HepG2 (cell line): ENCODE measurements at regions not wholly inside any gene's neighbourhood (a gene's known extent, or its start where the extent isn't known, plus 50 kb on each side); places are given as distances from the start of the nearest gene placed in this dataset.

Experiments
- ATAC-seq: fragments of 200-7000 bp; cut with Tn5 transposase; 3 replicates; pipeline ENCODE4 v1.9.1; 2020; ENCODE audit warnings: mild to moderate bottlenecking, moderate library complexity
- BruUV-seq: library from RNA; stranded (reverse); fragments of 400-500 nt; replicated peaks from 2 replicates; lab custom pipeline; 2021; lab: Mats Ljungman, UMichigan
- CTCF ChIA-PET: fragments of 300-600 bp; formaldehyde crosslinking; extraction: SDS; loops from one replicate; lab custom pipeline; 2021; ENCODE audit warnings: low total read pairs, inconsistent platforms, low intra/inter-chr PET ratio; lab: Yijun Ruan, JAX
- POLR2A ChIA-PET: fragments of 350-600 bp; sonication (Branson Sonifier 250); formaldehyde crosslinking; loops from one replicate; lab custom pipeline; 2020; ENCODE audit warnings: antibody characterized with exemption, inconsistent platforms; lab: Yijun Ruan, JAX
- DNase-seq: peaks from one replicate; pipeline ENCODE4 v3.0.0-alpha.2; 2015; ENCODE audit warnings: low spot score
- FAIRE-seq: peaks from 3 replicates; lab custom pipeline; 2011; peaks lifted over from hg19 to GRCh38; lab: Jason Lieb, UNC
- H2AFZ ChIP-seq: one replicate; pipeline ENCODE4 v1.6.1; 2011; ENCODE audit warnings: low read length, inconsistent platforms
- H3K27ac ChIP-seq: fragments of 300-600 bp; 3 replicates; pipeline ENCODE4 v1.8.0; 2011; ENCODE audit warnings: mixed run types, mild to moderate bottlenecking, mixed read lengths, low read length, inconsistent platforms; ENCODE audit not compliant: insufficient read depth; ENCODE audit errors: extremely low read length
- H3K27me3 ChIP-seq, 2 experiments: fragments of 200-600 bp in 1 of 2; 2 replicates in 1 of 2; 3 replicates in 1 of 2; pipeline versions ENCODE4 v1.6.0 to v1.8.0; 2011; ENCODE audit warnings: low read length in 2 of 2, mild to moderate bottlenecking in 2 of 2, moderate library complexity in 2 of 2, inconsistent platforms in 1 of 2; ENCODE audit not compliant: insufficient read depth in 2 of 2, control insufficient read depth in 1 of 2
- H3K36me3 ChIP-seq, 2 experiments: fragments of 200-600 bp in 1 of 2; replicated peaks in 1 of 2; 2 replicates in 1 of 2; 3 replicates in 1 of 2; pipeline versions ENCODE4 v1.5.1 to v1.8.0; 2011; ENCODE audit warnings: low read length in 2 of 2, inconsistent platforms in 1 of 2; ENCODE audit not compliant: insufficient read depth in 2 of 2, control insufficient read depth in 1 of 2
- H3K4me1 ChIP-seq: 2 replicates; pipeline ENCODE4 v1.5.1; 2012; ENCODE audit warnings: low read length, inconsistent platforms; ENCODE audit not compliant: insufficient read depth
- H3K4me2 ChIP-seq: 2 replicates; pipeline ENCODE4 v1.6.0; 2011; ENCODE audit warnings: low read depth, low read length, inconsistent platforms
- H3K4me3 ChIP-seq, 3 experiments: fragments of 200-600 bp in 1 of 3; sonication (generic), shearing (Covaris generic) in 1 of 3; replicated peaks in 1 of 3; 2 replicates each; pipeline ENCODE4 v1.5.1; 2011 to 2016; ENCODE audit warnings: low read length in 3 of 3, inconsistent platforms in 2 of 3, low read depth in 2 of 3, mild to moderate bottlenecking in 2 of 3, control low read depth in 1 of 3, mixed read lengths in 1 of 3; ENCODE audit not compliant: insufficient read depth in 1 of 3
- H3K79me2 ChIP-seq: one replicate; pipeline ENCODE4 v1.6.1; 2011; ENCODE audit warnings: low read length, inconsistent platforms; ENCODE audit not compliant: insufficient read depth
- H3K9ac ChIP-seq: 2 replicates; pipeline ENCODE4 v1.6.0; 2011; ENCODE audit warnings: mild to moderate bottlenecking, low read depth, low read length, inconsistent platforms; ENCODE audit not compliant: insufficient read depth
- H3K9me3 ChIP-seq: 2 replicates; pipeline ENCODE4 v1.5.1; 2012; ENCODE audit warnings: mild to moderate bottlenecking, low read length
- H4K20me1 ChIP-seq: 2 replicates; pipeline ENCODE4 v1.6.0; 2011; ENCODE audit warnings: inconsistent platforms, mild to moderate bottlenecking, low read length, moderate library complexity; ENCODE audit not compliant: insufficient read depth
- ELF1 ChIP-seq: sonication (generic); formaldehyde crosslinking; IDR thresholded peaks from 2 replicates; pipeline ENCODE4 v1.4.0; 2020; ENCODE audit warnings: missing genetic modification reagents
- FOSL1 ChIP-seq: sonication (generic); formaldehyde crosslinking; IDR thresholded peaks from 2 replicates; pipeline ENCODE4 v1.9.0; 2021; ENCODE audit warnings: missing genetic modification reagents, borderline replicate concordance
- HCFC1 ChIP-seq: fragments of 150-350 bp; IDR thresholded peaks from 2 replicates; pipeline ENCODE4 v1.6.1; 2014; ENCODE audit warnings: low read depth, low read length
- MED1 ChIP-seq: sonication (generic); formaldehyde crosslinking; IDR thresholded peaks from 2 replicates; pipeline ENCODE4 v1.4.0; 2020; ENCODE audit warnings: missing genetic modification reagents
- REXO4 ChIP-seq: sonication (generic); formaldehyde crosslinking; IDR thresholded peaks from 2 replicates; pipeline ENCODE4 v1.8.0; 2022; ENCODE audit warnings: missing genetic modification reagents, mild to moderate bottlenecking, borderline replicate concordance
- RFX3 ChIP-seq: IDR thresholded peaks from 2 replicates; pipeline ENCODE4 v1.6.1; 2016; ENCODE audit warnings: missing biosample characterization, missing genetic modification reagents
- SATB2 ChIP-seq: sonication (generic); formaldehyde crosslinking; IDR thresholded peaks from 2 replicates; pipeline ENCODE4 v1.5.0; 2020; ENCODE audit warnings: missing genetic modification reagents
- SP140L ChIP-seq: sonication (generic); formaldehyde crosslinking; IDR thresholded peaks from 2 replicates; pipeline ENCODE4 v1.4.0; 2020; ENCODE audit warnings: missing genetic modification reagents, borderline replicate concordance
- ZNF446 ChIP-seq: sonication (generic); formaldehyde crosslinking; IDR thresholded peaks from 2 replicates; pipeline ENCODE4 v1.5.0; 2020; ENCODE audit warnings: mild to moderate bottlenecking, missing genetic modification reagents
- ZNF775 ChIP-seq: sonication (generic); formaldehyde crosslinking; IDR thresholded peaks from 2 replicates; pipeline ENCODE4 v1.4.0; 2020; ENCODE audit warnings: missing genetic modification reagents, mild to moderate bottlenecking, moderate library complexity, borderline replicate concordance
- in situ Hi-C: cut with HindIII; loops from 2 replicates; pipeline ENCODE4 v1.10.0; 2017; ENCODE audit warnings: low pct_unique_long_range_greater_than_20kb; ENCODE audit not compliant: extremely low pct_ligation_motif_present
- intact Hi-C: fragments of 100-400 bp; cut with micrococcal nuclease; formaldehyde crosslinking; loops from one replicate; pipeline ENCODE4 v1.10.0; 2022; ENCODE audit not compliant: unreplicated experiment
- TF ChIP-seq, protein P1 (sequence below): sonication (generic); formaldehyde crosslinking; IDR thresholded peaks from 2 replicates; pipeline ENCODE4 v1.8.0; 2022; ENCODE audit warnings: mild to moderate bottlenecking, missing genetic modification reagents, borderline replicate concordance
- TF ChIP-seq, protein P2 (sequence below): IDR thresholded peaks from 2 replicates; pipeline ENCODE4 v1.6.1; 2012; ENCODE audit warnings: inconsistent platforms
- TF ChIP-seq, protein P3 (sequence below): sonication (generic); formaldehyde crosslinking; IDR thresholded peaks from 2 replicates; pipeline ENCODE4 v1.4.0; 2020; ENCODE audit warnings: mild to moderate bottlenecking, missing genetic modification reagents
- TF ChIP-seq, protein P4 (sequence below): sonication (generic); formaldehyde crosslinking; IDR thresholded peaks from 2 replicates; pipeline ENCODE4 v1.8.1; 2023; ENCODE audit warnings: missing genetic modification reagents, inconsistent platforms, borderline replicate concordance

DNA sequence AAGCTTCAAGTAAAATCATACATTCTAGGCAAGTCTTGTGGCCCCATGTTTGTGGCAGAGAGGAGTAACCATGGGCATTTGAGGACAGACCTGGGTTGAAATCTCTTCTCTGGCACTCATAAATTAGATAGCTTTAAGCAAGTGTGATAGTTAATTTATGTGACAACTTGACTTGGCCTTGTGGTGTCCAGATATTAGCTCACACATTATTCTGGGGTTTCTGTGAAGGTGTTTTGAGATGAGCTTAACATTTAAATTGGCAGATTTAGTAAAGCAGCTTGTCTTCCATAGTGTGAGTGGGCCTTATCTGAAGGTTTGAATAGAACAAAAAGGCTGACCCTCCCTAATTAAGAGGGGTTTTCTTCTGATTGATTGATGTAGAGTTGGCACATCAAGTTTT is 161.4 kb upstream of the SPRY2 start:
- Histone ChIP-seq H3K27ac (no peak overlapping the region), H3K36me3 (no peaks in the 10 kb centered on the region), H3K9me3 (peaks cover 57% of the 10 kb centered on the region), H3K4me2 (no peak overlapping the region), H3K79me2 (no peaks in the 10 kb centered on the region), H3K9ac (no peak overlapping the region), H3K27me3 (no peaks in the 10 kb centered on the region), H3K4me3 (no peak overlapping the region), H2AFZ (no peak overlapping the region), H3K4me1 (no peaks in the 10 kb centered on the region), H4K20me1 (no peaks in the 10 kb centered on the region)
- CTCF ChIA-PET = no interaction called here
- TF ChIP-seq SP140L (CRISPR knock-in tag) (no peak), SATB2 (no peak), HCFC1 (no peak), ZNF775 (no peak), FOSL1 (CRISPR knock-in tag) (no peak), RFX3 (no peak), MED1 (CRISPR knock-in tag) (no peak), ELF1 (CRISPR knock-in tag) (no peak), ZNF446 (CRISPR knock-in tag) (no peak), REXO4 (CRISPR knock-in tag) (no peak)
- TF ChIP-seq, protein P1, sequence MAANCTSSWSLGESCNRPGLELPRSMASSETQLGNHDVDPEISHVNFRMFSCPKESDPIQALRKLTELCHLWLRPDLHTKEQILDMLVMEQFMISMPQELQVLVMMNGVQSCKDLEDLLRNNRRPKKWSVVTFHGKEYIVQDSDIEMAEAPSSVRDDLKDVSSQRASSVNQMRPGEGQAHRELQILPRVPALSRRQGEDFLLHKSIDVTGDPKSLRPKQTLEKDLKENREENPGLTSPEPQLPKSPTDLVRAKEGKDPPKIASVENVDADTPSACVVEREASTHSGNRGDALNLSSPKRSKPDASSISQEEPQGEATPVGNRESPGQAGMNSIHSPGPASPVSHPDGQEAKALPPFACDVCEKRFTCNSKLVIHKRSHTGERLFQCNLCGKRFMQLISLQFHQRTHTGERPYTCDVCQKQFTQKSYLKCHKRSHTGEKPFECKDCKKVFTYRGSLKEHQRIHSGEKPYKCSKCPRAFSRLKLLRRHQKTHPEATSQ (CRISPR knock-in tag) = no peak
- TF ChIP-seq, protein P2, sequence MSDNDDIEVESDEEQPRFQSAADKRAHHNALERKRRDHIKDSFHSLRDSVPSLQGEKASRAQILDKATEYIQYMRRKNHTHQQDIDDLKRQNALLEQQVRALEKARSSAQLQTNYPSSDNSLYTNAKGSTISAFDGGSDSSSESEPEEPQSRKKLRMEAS = no peak
- TF ChIP-seq, protein P3, sequence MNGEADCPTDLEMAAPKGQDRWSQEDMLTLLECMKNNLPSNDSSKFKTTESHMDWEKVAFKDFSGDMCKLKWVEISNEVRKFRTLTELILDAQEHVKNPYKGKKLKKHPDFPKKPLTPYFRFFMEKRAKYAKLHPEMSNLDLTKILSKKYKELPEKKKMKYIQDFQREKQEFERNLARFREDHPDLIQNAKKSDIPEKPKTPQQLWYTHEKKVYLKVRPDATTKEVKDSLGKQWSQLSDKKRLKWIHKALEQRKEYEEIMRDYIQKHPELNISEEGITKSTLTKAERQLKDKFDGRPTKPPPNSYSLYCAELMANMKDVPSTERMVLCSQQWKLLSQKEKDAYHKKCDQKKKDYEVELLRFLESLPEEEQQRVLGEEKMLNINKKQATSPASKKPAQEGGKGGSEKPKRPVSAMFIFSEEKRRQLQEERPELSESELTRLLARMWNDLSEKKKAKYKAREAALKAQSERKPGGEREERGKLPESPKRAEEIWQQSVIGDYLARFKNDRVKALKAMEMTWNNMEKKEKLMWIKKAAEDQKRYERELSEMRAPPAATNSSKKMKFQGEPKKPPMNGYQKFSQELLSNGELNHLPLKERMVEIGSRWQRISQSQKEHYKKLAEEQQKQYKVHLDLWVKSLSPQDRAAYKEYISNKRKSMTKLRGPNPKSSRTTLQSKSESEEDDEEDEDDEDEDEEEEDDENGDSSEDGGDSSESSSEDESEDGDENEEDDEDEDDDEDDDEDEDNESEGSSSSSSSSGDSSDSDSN (CRISPR knock-in tag) = no peak
- TF ChIP-seq, protein P4, sequence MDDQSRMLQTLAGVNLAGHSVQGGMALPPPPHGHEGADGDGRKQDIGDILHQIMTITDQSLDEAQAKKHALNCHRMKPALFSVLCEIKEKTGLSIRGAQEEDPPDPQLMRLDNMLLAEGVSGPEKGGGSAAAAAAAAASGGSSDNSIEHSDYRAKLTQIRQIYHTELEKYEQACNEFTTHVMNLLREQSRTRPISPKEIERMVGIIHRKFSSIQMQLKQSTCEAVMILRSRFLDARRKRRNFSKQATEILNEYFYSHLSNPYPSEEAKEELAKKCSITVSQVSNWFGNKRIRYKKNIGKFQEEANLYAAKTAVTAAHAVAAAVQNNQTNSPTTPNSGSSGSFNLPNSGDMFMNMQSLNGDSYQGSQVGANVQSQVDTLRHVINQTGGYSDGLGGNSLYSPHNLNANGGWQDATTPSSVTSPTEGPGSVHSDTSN = no peak
- no peak for DNase-seq
- no peak for ATAC-seq
- no TSS peak for BruUV-seq
- intact Hi-C loops (no loop called here), in situ Hi-C loops (no loop called here)
- POLR2A ChIA-PET = no interaction called here
- FAIRE-seq = no peak
